Lung (tissue), 11 donors: ENCODE measurements at regions not wholly inside any gene's neighbourhood (a gene's known extent, or its start where the extent isn't known, plus 50 kb on each side); places are given as distances from the start of the nearest gene placed in this dataset.

ENCODE experiments used
- ATAC-seq: fragments of 200-7000 bp; cut with Tn5 transposase; one replicate; pipeline ENCODE4 v1.9.1; 2020; ENCODE audit warnings: moderate number of reproducible peaks; ENCODE audit not compliant: insufficient read depth, low FRiP score
- DNase-seq, 3 donors: peaks; one replicate each; pipeline ENCODE4 v3.0.0-alpha.2; 2013 to 2017
- H3K27ac ChIP-seq, 2 donors: one replicate each; pipeline ENCODE4 v1.5.1; 2013; ENCODE audit warnings: mild to moderate bottlenecking in 2 of 2, moderate library complexity in 2 of 2, control low read depth in 1 of 2, inconsistent platforms in 1 of 2, low read depth in 1 of 2, low read length in 1 of 2
- H3K27me3 ChIP-seq, 3 donors: one replicate each; pipeline ENCODE4 v1.5.1; 2013; ENCODE audit warnings: low read length in 2 of 3; ENCODE audit not compliant: control insufficient read depth in 3 of 3, insufficient read depth in 3 of 3
- H3K36me3 ChIP-seq, 4 donors: one replicate each; pipeline ENCODE4 v1.5.1; 2013; ENCODE audit warnings: low read length in 4 of 4, mild to moderate bottlenecking in 1 of 4, moderate library complexity in 1 of 4; ENCODE audit not compliant: control insufficient read depth in 4 of 4, insufficient read depth in 4 of 4
- H3K4me1 ChIP-seq, 5 donors: one replicate each; pipeline ENCODE4 v1.5.1; 2013; ENCODE audit warnings: low read length in 5 of 5, mild to moderate bottlenecking in 2 of 5, moderate library complexity in 1 of 5; ENCODE audit not compliant: control insufficient read depth in 5 of 5, insufficient read depth in 5 of 5
- H3K4me3 ChIP-seq: one replicate; pipeline ENCODE4 v1.5.1; 2013; ENCODE audit warnings: mild to moderate bottlenecking, control low read depth, moderate library complexity
- H3K9ac ChIP-seq, 2 donors: one replicate each; pipeline ENCODE4 v1.5.1; 2013; ENCODE audit warnings: low read length in 2 of 2, control low read depth in 1 of 2; ENCODE audit not compliant: insufficient read depth in 1 of 2
- H3K9me3 ChIP-seq, 4 donors: one replicate each; pipeline ENCODE4 v1.5.1; 2013; ENCODE audit warnings: low read length in 3 of 4, mild to moderate bottlenecking in 1 of 4, moderate library complexity in 1 of 4; ENCODE audit not compliant: control insufficient read depth in 4 of 4, insufficient read depth in 3 of 4
- CTCF ChIP-seq: IDR thresholded peaks from 2 replicates; pipeline ENCODE4 v1.5.1; 2012; ENCODE audit warnings: mild to moderate bottlenecking; ENCODE audit errors: control extremely low read depth, extremely low read depth
- WGBS, 2 donors: extraction: QIAGEN DNeasy Blood & Tissue Kit; methylation state at CpG; one replicate each; pipeline ENCODE4 v1.1.7; 2013; 5-methylcytosine and 5-hydroxymethylcytosine counted together
- donor health status: control.
- donor health status: control.
- donor health status: Bipolar disorder and iron deficiency.
- donor health status: healthy.
- donor health status: DM: yes; HTN: yes; CAD: no.

- peaks cover 0 to 16% (median 0%) of the 10 kb centered on the region in 5 donors for H3K4me1 ChIP-seq
- H3K9me3 ChIP-seq: no peaks in the 10 kb centered on the region
- DNase-seq (no peak), ATAC-seq (no peak)
- WGBS, 2 donors: 84 to 95% methylated on average over 4 of the region's 4 CpGs
- no peak overlapping the region for H3K4me3 ChIP-seq
- H3K9ac ChIP-seq: no peak overlapping the region
- no peaks in the 10 kb centered on the region for H3K36me3 ChIP-seq
- no peak for TF ChIP-seq CTCF
- no peaks in the 10 kb centered on the region for H3K27me3 ChIP-seq
- H3K27ac ChIP-seq: no peak overlapping the region
Observed at GRCh38 chr12:71011261-71011660, 90.7 kb upstream of the PTPRR start.

- H3K4me3 ChIP-seq: no peak overlapping the region
- ATAC-seq (no peak), DNase-seq (no peak)
- 96 to 97% methylated on average over 1 of the region's 1 CpG for WGBS, 2 donors
- H3K4me1 ChIP-seq: peaks cover 0 to 17% (median 0%) of the 10 kb centered on the region in 5 donors
- H3K9me3 ChIP-seq: no peaks in the 10 kb centered on the region
- no peak overlapping the region for H3K9ac ChIP-seq
- no peak overlapping the region for H3K27ac ChIP-seq
- H3K27me3 ChIP-seq: no peaks in the 10 kb centered on the region
- no peak for TF ChIP-seq CTCF
- H3K36me3 ChIP-seq: no peaks in the 10 kb centered on the region
Observed at GRCh38 chr12:71010143-71010479, 89.6 kb upstream of the PTPRR start.

- ATAC-seq (no peak), DNase-seq (no peak)
- no peak for TF ChIP-seq CTCF
- 20 to 41% methylated on average over 6 of the region's 6 CpGs for WGBS, 2 donors
- H3K9me3 ChIP-seq: no peaks in the 10 kb centered on the region
- H3K9ac ChIP-seq: no peak overlapping the region
- peaks cover 0 to 17% (median 0%) of the 10 kb centered on the region in 5 donors for H3K4me1 ChIP-seq
- H3K4me3 ChIP-seq: no peak overlapping the region
- H3K27me3 ChIP-seq: no peaks in the 10 kb centered on the region
- no peaks in the 10 kb centered on the region for H3K36me3 ChIP-seq
- no peak overlapping the region for H3K27ac ChIP-seq
Observed at GRCh38 chr12:71009430-71010142, 89.0 kb upstream of the PTPRR start.

- Histone ChIP-seq H3K9ac (no peak overlapping the region), H3K36me3 (no peaks in the 10 kb centered on the region), H3K27me3 (no peaks in the 10 kb centered on the region), H3K4me3 (no peak overlapping the region), H3K27ac (no peak overlapping the region), H3K9me3 (no peaks in the 10 kb centered on the region), H3K4me1 (peaks cover 0 to 17% (median 0%) of the 10 kb centered on the region in 5 donors)
- TF ChIP-seq CTCF: no peak
- WGBS, 2 donors: 54 to 75% methylated on average over 2 of the region's 2 CpGs
- DNase-seq: peak in 2 of 3 donors; percentile 20 to 61
- no peak for ATAC-seq
Observed at GRCh38 chr12:71008616-71009015, 88.1 kb upstream of the PTPRR start.
